ENCODE measurements at regions not wholly inside any gene's neighbourhood (a gene's known extent, or its start where the extent isn't known, plus 50 kb on each side); places are given as distances from the start of the nearest gene placed in this dataset.
"Not testable (repeated sequence)": the region's sequence is repeated elsewhere in the genome, so short reads cannot be mapped to it uniquely, and the experiment has no call there.

GRCh38 chr6:74408844-74409243 is 712.8 kb downstream of the CD109 start:
- no peak for TF ChIP-seq CTCF (IDR thresholded peaks at IDR 0.05; ENCODE audit: unreplicated experiment)
- ChIA-PET CTCF (interaction anchor here (0.5 to 8.5 kb wide), 28 partner anchors 10 to 812 kb away, joined by 3 to 132 read pairs (median 4); partner anchors contain the start of gene COL12A1), POLR2A (interaction anchor here (0.5 to 3.6 kb wide), 3 partner anchors 753 to 796 kb away, joined by 3 to 31 read pairs (median 4); partner anchors contain the start of gene COL12A1)
- no peaks in the 10 kb centered on the region for H3K9me3 Mint-ChIP-seq (ENCODE audit: unreplicated experiment)
- no peak overlapping the region for H3K4me3 Mint-ChIP-seq (ENCODE audit: unreplicated experiment)
- H3K36me3 Mint-ChIP-seq (ENCODE audit: insufficient read depth, unreplicated experiment): no peaks in the 10 kb centered on the region
- BruUV-seq (replicated peaks): no TSS peak
- DNase-seq (ENCODE audit: unreplicated experiment): no peak
- intact Hi-C loops (cut with micrococcal nuclease): loop anchor here (1.0 to 5.0 kb wide), 7 partner anchors 166 to 795 kb away; no protein-coding TSS in a partner anchor
- no peaks in the 10 kb centered on the region for H3K4me1 Mint-ChIP-seq (ENCODE audit: insufficient read depth, unreplicated experiment)
- H3K27ac Mint-ChIP-seq (ENCODE audit: low read depth, unreplicated experiment): no peak overlapping the region
- no peaks in the 10 kb centered on the region for H3K27me3 Mint-ChIP-seq (ENCODE audit: insufficient read depth, unreplicated experiment)

GRCh38 chr6:74404366-74404765 is 708.4 kb downstream of the CD109 start:
- no peak overlapping the region for H3K27ac Mint-ChIP-seq (ENCODE audit: low read depth, unreplicated experiment)
- no peak for TF ChIP-seq CTCF (IDR thresholded peaks at IDR 0.05; ENCODE audit: unreplicated experiment)
- H3K9me3 Mint-ChIP-seq (ENCODE audit: unreplicated experiment): no peaks in the 10 kb centered on the region
- no peaks in the 10 kb centered on the region for H3K27me3 Mint-ChIP-seq (ENCODE audit: insufficient read depth, unreplicated experiment)
- no peak overlapping the region for H3K4me3 Mint-ChIP-seq (ENCODE audit: unreplicated experiment)
- no peaks in the 10 kb centered on the region for H3K36me3 Mint-ChIP-seq (ENCODE audit: insufficient read depth, unreplicated experiment)
- POLR2A ChIA-PET: interaction anchor here (0.8 to 1.0 kb wide), 2 partner anchors 491 to 800 kb away, joined by 3 to 7 read pairs; no protein-coding TSS in a partner anchor
- H3K4me1 Mint-ChIP-seq (ENCODE audit: insufficient read depth, unreplicated experiment): no peaks in the 10 kb centered on the region
- intact Hi-C loops (cut with micrococcal nuclease): no loop called here
- CTCF ChIA-PET: interaction anchor here (0.6 to 1.3 kb wide), 6 partner anchors 61 to 805 kb away, joined by 3 to 5 read pairs (median 4); no protein-coding TSS in a partner anchor
- DNase-seq (ENCODE audit: unreplicated experiment): no peak
- BruUV-seq (replicated peaks): no TSS peak

GRCh38 chr6:74402781-74403180 is 706.8 kb downstream of the CD109 start:
- ChIA-PET POLR2A (no interaction called here), CTCF (interaction anchor here (1.3 kb wide), 1 partner anchor 801 kb away, joined by 4 read pairs; no protein-coding TSS in a partner anchor)
- H3K4me1 Mint-ChIP-seq (ENCODE audit: insufficient read depth, unreplicated experiment): no peaks in the 10 kb centered on the region
- no peak for DNase-seq (ENCODE audit: unreplicated experiment)
- BruUV-seq (replicated peaks): no TSS peak
- no peaks in the 10 kb centered on the region for H3K27me3 Mint-ChIP-seq (ENCODE audit: insufficient read depth, unreplicated experiment)
- no peaks in the 10 kb centered on the region for H3K9me3 Mint-ChIP-seq (ENCODE audit: unreplicated experiment)
- H3K36me3 Mint-ChIP-seq (ENCODE audit: insufficient read depth, unreplicated experiment): no peaks in the 10 kb centered on the region
- no peak overlapping the region for H3K4me3 Mint-ChIP-seq (ENCODE audit: unreplicated experiment)
- H3K27ac Mint-ChIP-seq (ENCODE audit: low read depth, unreplicated experiment): no peak overlapping the region
- no peak for TF ChIP-seq CTCF (IDR thresholded peaks at IDR 0.05; ENCODE audit: unreplicated experiment)
- intact Hi-C loops (cut with micrococcal nuclease): no loop called here

GRCh38 chr6:74378437-74378836 is 682.4 kb downstream of the CD109 start:
- DNase-seq (ENCODE audit: unreplicated experiment); H3K36me3 Mint-ChIP-seq (ENCODE audit: insufficient read depth, unreplicated experiment); H3K4me1 Mint-ChIP-seq (ENCODE audit: insufficient read depth, unreplicated experiment); POLR2A ChIA-PET; intact Hi-C loops (cut with micrococcal nuclease); H3K4me3 Mint-ChIP-seq (ENCODE audit: unreplicated experiment); BruUV-seq (replicated peaks); H3K9me3 Mint-ChIP-seq (ENCODE audit: unreplicated experiment); H3K27me3 Mint-ChIP-seq (ENCODE audit: insufficient read depth, unreplicated experiment); H3K27ac Mint-ChIP-seq (ENCODE audit: low read depth, unreplicated experiment): not testable (repeated sequence)
- CTCF ChIA-PET: interaction anchor here (0.6 kb wide), 1 partner anchor 635 kb away, joined by 3 read pairs; no protein-coding TSS in a partner anchor
